ENCODE measurements at regions not wholly inside any gene's neighbourhood (a gene's known extent, or its start where the extent isn't known, plus 50 kb on each side); places are given as distances from the start of the nearest gene placed in this dataset.

GRCh38 chr14:98961191-98961590, 310.8 kb downstream of the BCL11B start:
- 97 to 100% methylated on average over 4 of the region's 4 CpGs for WGBS, 2 donors
- Histone ChIP-seq H3K27ac (no peak overlapping the region), H3K36me3 (no peaks in the 10 kb centered on the region), H3K4me3 (replicated peaks in 1 of 3) (no peak overlapping the region), H3K27me3 (no peaks in the 10 kb centered on the region), H3K4me1 (no peaks in the 10 kb centered on the region), H3K9me3 (no peaks in the 10 kb centered on the region)
- no peak for DNase-seq
- no peak for TF ChIP-seq POLR2A (IDR thresholded peaks at IDR 0.05)
- no peak for TF ChIP-seq CTCF (IDR thresholded peaks at IDR 0.05)
- intact Hi-C loops (cut with DNase I): no loop called here

GRCh38 chr14:98962118-98962517, 309.9 kb downstream of the BCL11B start:
- H3K4me3 ChIP-seq (replicated peaks in 1 of 3): no peak overlapping the region
- no peaks in the 10 kb centered on the region for H3K4me1 ChIP-seq
- no peak for DNase-seq
- intact Hi-C loops (cut with DNase I): no loop called here
- H3K27me3 ChIP-seq: no peaks in the 10 kb centered on the region
- no peak overlapping the region for H3K27ac ChIP-seq
- no peaks in the 10 kb centered on the region for H3K36me3 ChIP-seq
- TF ChIP-seq POLR2A (IDR thresholded peaks at IDR 0.05): no peak
- no peak for TF ChIP-seq CTCF (IDR thresholded peaks at IDR 0.05)
- WGBS, 2 donors: 88 to 89% methylated on average over 12 of the region's 12 CpGs
- H3K9me3 ChIP-seq: no peaks in the 10 kb centered on the region

- H3K4me1 ChIP-seq: no peaks in the 10 kb centered on the region
- H3K9me3 ChIP-seq: no peaks in the 10 kb centered on the region
- no peak for DNase-seq
- H3K4me3 ChIP-seq (replicated peaks in 1 of 3): no peak overlapping the region
- no peaks in the 10 kb centered on the region for H3K36me3 ChIP-seq
- no peak overlapping the region for H3K27ac ChIP-seq
- 68 to 92% methylated on average over 2 of the region's 2 CpGs for WGBS, 2 donors
- intact Hi-C loops (cut with DNase I): no loop called here
- TF ChIP-seq CTCF (IDR thresholded peaks at IDR 0.05) (no peak), POLR2A (IDR thresholded peaks at IDR 0.05) (no peak)
- no peaks in the 10 kb centered on the region for H3K27me3 ChIP-seq
These were observed 308.4 kb downstream of the BCL11B start for GRCh38 chr14:98963610-98964009.

- WGBS, 2 donors: 44 to 73% methylated on average over 3 to 7 of the region's 7 CpGs
- no peaks in the 10 kb centered on the region for H3K4me1 ChIP-seq
- H3K4me3 ChIP-seq (replicated peaks in 1 of 3): no peak overlapping the region
- no peak for TF ChIP-seq CTCF (IDR thresholded peaks at IDR 0.05)
- TF ChIP-seq POLR2A (IDR thresholded peaks at IDR 0.05): no peak
- H3K36me3 ChIP-seq: no peaks in the 10 kb centered on the region
- no peak overlapping the region for H3K27ac ChIP-seq
- H3K27me3 ChIP-seq: no peaks in the 10 kb centered on the region
- no peak for DNase-seq
- intact Hi-C loops (cut with DNase I): no loop called here
- H3K9me3 ChIP-seq: no peaks in the 10 kb centered on the region
These were observed 307.8 kb downstream of the BCL11B start for GRCh38 chr14:98964171-98964570.

- H3K4me1 ChIP-seq: no peaks in the 10 kb centered on the region
- TF ChIP-seq CTCF (IDR thresholded peaks at IDR 0.05): no peak
- TF ChIP-seq POLR2A (IDR thresholded peaks at IDR 0.05): no peak
- no peak for DNase-seq
- H3K27me3 ChIP-seq: no peaks in the 10 kb centered on the region
- H3K4me3 ChIP-seq (replicated peaks in 1 of 3): no peak overlapping the region
- H3K27ac ChIP-seq: no peak overlapping the region
- WGBS, 2 donors: 68 to 86% methylated on average over 5 of the region's 5 CpGs
- H3K36me3 ChIP-seq: no peaks in the 10 kb centered on the region
- intact Hi-C loops (cut with DNase I): no loop called here
- no peaks in the 10 kb centered on the region for H3K9me3 ChIP-seq
These were observed 306.9 kb downstream of the BCL11B start for GRCh38 chr14:98965076-98965475.
